HG03175 (cell line): ENCODE measurements at regions not wholly inside any gene's neighbourhood (a gene's known extent, or its start where the extent isn't known, plus 50 kb on each side); places are given as distances from the start of the nearest gene placed in this dataset.

ENCODE experiments used
- ATAC-seq: cut with Tn5 transposase; IDR thresholded peaks from one replicate; pipeline ENCODE4 v1.9.1; 2021; ENCODE audit warnings: mild to moderate bottlenecking, moderate library complexity; ENCODE audit not compliant: unreplicated experiment

DNA sequence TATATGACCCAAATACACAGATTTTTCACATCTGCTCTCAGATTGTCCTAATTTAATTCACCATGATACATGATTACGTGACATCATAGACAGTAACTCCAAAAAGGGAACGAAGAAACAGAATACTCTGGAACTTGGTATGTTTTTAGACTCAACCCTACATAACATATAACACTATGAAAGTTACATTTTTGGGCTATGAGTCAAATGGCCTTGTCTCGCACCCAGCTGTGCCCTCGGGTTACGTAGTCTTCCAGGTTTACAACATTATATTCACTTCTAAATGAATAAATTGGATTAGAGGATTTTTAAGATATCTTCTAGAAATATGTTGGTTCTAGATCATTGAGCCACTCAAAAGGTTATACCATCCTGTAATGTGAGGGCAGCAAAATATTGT lies 2089.6 kb upstream of the TENM3 start:
- no peak for ATAC-seq

GRCh38 chr4:180156684-180157083 lies 2086.5 kb upstream of the TENM3 start:
- no peak for ATAC-seq

- no peak for ATAC-seq
These were observed 2082.8 kb upstream of the TENM3 start for GRCh38 chr4:180160195-180160983.

GRCh38 chr4:180164799-180165198 lies 2078.4 kb upstream of the TENM3 start:
- ATAC-seq, result no peak

DNA sequence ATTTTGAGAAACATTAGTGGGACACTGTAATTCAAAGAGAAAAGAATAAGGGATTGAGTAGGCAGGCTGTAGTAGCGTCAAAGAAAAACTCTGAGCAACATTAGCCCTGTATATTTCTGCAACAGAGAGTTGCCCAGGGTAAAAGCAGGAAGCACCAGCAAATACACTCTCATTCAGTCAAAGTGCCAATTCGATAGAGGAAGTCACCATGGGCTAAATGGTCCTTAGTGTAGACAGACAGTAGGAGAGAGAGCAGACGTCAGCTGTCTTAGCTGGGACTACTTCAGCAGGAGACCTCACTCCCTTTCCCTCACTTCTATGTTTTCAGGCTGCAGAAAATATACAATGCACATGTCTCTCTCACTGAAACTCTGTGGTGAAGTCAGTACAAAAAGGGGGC lies 2073.8 kb upstream of the TENM3 start:
- no peak for ATAC-seq

- ATAC-seq, result no peak
These were observed 2073.2 kb upstream of the TENM3 start for GRCh38 chr4:180169966-180170365.

- ATAC-seq, result no peak
These were observed 2064.1 kb upstream of the TENM3 start for GRCh38 chr4:180179146-180179545.

- no peak for ATAC-seq
These were observed 2053.5 kb upstream of the TENM3 start for GRCh38 chr4:180189666-180190065.

DNA sequence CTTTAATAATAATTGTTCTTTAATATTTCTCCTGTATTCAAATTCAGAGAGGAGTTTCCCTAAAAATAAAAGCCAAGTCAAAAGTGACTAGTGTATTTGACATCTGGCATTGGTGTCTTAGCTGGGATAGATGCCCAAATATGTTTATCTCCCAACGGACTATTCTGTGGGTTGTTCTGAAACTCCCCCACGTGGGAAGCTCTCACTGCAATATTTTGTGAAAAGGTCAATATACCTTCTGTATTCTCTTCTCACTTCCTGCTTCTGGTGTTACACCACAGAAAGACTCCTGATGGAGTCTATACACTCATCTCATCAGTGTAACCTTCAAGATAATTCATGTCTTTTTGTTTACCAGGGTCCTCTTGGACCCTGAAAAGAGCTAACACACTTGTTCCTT lies 2052.8 kb upstream of the TENM3 start:
- ATAC-seq, result no peak

DNA sequence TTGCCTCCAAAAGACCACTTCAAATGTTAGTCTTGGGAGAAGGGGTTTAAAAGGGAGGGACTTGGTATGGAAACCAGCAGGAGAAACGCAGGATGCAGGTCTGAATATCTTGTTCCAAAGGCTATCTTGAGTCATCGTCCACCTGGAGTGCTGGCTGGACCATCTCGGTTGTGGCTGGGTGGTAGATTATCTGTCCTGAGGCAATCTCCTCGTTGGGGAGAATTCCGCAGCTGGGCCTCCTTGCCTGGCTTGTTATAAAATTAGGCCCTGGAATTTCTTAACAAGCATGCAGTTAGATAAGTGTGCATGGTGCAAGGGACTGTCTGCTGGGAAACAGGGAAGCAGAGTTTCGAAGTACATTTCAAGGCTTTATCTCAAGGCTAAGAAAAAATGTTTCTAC lies 2045.7 kb upstream of the TENM3 start:
- ATAC-seq, result no peak

GRCh38 chr4:180203349-180203748 lies 2039.9 kb upstream of the TENM3 start:
- no peak for ATAC-seq

- ATAC-seq, result no peak
These were observed 2037.9 kb upstream of the TENM3 start for GRCh38 chr4:180205276-180205675.

- ATAC-seq, result no peak
These were observed 2035.3 kb upstream of the TENM3 start for GRCh38 chr4:180207921-180208320.

- no peak for ATAC-seq
These were observed 2026.1 kb upstream of the TENM3 start for GRCh38 chr4:180217070-180217469.

GRCh38 chr4:180219080-180219479 lies 2024.1 kb upstream of the TENM3 start:
- ATAC-seq, result no peak

GRCh38 chr4:180225977-180226376 lies 2017.2 kb upstream of the TENM3 start:
- no peak for ATAC-seq

DNA sequence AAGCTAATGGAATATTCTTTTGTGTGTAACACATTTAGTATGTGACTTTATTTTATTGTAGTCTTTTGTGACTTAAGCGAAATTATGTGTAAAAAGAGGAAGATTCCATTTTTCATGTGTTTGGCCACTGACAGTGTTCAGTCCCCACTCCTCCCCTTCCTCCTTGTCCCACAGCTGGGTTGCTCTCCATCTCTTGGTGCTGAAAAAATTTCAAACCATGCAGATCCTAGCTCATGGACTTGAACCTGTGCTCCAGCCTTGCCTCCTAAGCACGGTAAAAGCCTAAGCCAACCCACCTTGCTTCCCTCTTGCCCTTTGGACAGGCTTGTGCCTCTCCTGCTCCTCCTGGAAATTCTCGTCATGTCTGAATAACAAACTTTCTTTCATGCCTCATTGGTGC lies 2008.5 kb upstream of the TENM3 start:
- ATAC-seq, result no peak

DNA sequence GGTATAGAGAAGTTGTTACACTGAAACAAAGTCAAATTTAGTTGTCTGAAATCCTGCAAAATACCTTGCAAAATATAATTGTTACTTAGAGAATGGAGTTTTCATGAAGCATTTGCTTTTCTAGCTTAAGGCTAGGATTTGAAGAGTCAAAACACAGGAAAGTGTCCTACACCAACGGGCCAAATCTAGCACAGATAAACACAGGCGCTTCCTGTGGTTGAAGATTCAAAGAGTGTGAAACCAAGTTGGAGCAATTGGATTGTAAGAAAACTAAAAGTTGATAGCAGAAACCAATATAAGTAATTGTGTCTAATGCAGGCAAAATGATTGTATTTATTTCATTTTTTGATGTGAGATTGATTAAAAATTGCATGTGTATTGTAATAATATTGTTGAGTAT lies 2002.5 kb upstream of the TENM3 start:
- ATAC-seq, result no peak

DNA sequence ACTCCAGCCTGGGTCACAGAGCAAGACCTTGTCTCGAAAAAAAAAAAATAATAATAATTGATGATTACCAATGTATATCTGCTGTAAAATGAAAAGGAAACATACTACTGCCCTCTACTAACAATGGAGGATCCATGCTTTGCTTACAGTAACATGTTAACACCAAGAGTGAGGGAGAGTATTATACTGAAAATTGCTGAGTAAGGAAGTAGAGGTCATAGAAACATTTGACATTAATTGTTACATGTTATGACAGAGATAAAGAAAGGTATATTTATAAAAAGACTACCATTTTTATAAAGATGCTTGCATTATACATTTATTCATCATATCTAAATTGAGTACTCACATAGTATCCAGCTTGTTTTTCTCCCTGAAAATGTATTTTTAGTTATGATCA lies 1989.8 kb upstream of the TENM3 start:
- ATAC-seq, result no peak

DNA sequence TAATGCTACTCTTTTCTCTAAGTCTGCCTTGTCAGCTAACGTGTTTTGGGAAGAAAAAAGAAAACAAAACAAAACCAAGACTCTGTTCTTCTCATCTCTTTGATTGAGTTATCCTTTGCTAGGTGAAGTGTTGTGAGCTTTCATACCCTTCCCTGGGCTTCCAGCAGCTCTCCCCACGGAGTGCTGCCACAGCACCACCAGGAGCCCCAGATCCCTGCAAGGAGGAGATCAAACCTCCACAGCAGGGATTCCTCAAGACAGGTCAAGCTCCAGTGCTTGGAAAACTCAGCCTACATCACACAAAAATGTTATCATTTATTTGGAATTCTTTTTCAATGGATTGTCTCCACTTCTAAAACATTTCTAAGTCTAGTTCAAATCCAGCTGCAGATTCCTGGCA lies 1981.9 kb upstream of the TENM3 start:
- no peak for ATAC-seq

DNA sequence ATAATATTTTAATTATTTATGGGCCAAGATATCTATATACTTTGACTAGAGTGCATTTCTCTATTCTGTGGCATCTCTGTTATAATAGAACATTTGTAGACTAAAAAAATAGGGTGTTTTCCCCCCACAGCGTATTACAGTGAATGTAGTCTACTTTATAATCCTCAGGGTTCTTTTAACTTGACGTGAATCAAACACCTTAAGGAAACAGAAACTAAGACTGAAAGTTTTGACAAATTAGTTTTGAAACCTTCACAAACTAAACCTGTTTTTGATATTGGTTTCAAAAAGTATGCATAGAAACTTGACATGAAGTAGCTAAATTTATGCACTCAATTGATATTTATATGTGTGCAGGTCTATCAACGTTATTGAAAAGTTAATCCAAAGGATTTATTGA lies 1963.1 kb upstream of the TENM3 start:
- ATAC-seq, result peak; percentile 49

DNA sequence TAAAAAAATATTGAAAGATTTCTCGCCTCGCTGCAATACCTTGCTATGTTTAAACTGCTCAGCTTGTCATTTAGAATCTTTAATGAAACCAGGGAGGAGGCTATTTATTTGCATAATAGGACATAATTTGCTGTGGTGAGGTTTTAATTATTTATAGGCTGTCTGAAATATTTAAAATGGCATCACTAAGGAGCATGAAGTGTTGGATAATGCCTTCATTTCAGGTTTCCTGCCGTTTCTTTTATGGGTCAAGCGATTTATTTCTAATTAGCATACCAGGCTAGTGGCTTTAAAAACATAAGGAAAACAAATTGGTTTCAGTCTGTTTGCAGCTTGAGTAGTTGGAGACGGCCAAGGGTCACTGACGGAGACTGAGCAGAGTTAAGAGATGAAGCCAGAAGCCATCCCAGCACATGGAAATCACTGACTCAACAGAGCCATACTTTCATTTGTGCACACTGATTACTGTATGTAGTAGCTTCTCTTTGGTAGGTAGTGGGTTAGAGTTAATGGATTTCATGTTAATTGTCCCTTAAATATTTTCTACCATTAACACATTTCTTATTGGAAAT lies 1962.4 kb upstream of the TENM3 start:
- ATAC-seq, result no peak

DNA sequence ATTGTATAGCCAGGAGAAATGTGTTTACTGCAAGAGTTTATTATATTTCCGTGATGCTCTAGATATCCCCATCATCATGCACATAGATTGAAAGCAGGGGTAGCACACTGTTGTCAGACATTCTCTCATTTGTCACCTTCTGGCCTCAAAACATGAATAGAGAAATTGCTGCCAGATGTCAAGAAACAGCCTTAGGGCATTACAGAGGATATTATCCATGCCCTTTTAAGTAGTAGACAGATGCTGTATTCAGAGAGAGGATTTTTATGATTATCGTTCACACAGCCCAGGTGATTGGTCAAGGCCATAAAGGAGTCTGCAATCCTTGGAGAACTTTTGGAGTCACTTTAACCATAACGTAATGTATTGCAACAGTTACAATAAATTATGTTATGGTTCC lies 1961.5 kb upstream of the TENM3 start:
- no peak for ATAC-seq
